Retinal pigment epithelial cell (primary cell): ENCODE measurements at regions not wholly inside any gene's neighbourhood (a gene's known extent, or its start where the extent isn't known, plus 50 kb on each side); places are given as distances from the start of the nearest gene placed in this dataset.

Experiments used
- DNase-seq: peaks from one replicate; pipeline ENCODE4 v3.0.0-alpha.2; 2010; ENCODE audit warnings: low read depth
- H3K4me3 ChIP-seq: 2 replicates; pipeline ENCODE4 v1.5.1; 2011; ENCODE audit warnings: mild to moderate bottlenecking, low read length, control low read depth, moderate library complexity
- TF ChIP-seq, protein P1 (sequence below): conservative IDR thresholded peaks from 2 replicates; pipeline ENCODE4 v1.5.1; 2011; ENCODE audit warnings: low read depth, low read length, control low read depth, inconsistent platforms

DNA sequence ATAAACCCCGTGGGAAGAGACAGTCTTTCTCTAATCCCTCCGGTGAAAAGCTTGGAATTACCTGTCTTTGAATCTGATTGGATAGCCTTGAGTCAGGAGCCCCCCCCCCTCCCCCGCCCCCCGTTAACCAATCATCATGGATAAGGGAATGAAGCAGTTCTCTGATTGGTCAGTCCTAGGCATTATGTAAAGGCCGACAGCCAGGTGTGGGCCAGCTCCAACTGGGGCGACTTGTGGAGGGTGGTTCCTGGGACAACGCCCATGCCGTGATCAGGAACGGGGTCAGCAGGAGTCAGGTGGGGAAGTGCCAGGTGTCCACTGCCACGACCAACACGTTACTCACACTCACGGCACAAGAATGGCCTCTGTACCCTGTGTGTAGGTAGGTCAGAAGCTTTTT lies 406.8 kb upstream of the SULF2 start:
- TF ChIP-seq, protein P1, sequence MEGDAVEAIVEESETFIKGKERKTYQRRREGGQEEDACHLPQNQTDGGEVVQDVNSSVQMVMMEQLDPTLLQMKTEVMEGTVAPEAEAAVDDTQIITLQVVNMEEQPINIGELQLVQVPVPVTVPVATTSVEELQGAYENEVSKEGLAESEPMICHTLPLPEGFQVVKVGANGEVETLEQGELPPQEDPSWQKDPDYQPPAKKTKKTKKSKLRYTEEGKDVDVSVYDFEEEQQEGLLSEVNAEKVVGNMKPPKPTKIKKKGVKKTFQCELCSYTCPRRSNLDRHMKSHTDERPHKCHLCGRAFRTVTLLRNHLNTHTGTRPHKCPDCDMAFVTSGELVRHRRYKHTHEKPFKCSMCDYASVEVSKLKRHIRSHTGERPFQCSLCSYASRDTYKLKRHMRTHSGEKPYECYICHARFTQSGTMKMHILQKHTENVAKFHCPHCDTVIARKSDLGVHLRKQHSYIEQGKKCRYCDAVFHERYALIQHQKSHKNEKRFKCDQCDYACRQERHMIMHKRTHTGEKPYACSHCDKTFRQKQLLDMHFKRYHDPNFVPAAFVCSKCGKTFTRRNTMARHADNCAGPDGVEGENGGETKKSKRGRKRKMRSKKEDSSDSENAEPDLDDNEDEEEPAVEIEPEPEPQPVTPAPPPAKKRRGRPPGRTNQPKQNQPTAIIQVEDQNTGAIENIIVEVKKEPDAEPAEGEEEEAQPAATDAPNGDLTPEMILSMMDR, result no peak
- DNase-seq, result no peak
- no peak overlapping the region for H3K4me3 ChIP-seq

DNA sequence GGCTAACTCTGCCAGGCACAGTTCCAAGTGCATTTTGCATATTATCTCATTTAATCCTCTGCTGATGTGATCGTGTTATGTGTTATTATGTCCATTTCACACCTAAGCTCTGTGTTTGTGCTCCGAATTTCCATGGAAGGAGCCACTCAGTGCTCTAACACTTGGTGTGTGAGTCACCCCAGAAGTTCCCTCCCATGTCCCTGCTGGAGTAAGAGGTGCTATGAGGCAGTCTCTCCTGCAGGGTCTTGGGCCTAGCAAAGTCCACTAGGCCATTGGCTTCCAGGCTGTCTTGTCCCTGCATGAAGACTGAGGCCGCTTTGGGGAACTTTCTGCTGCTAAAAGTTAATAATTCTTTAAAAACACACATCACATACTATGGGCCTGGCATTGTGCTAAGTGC lies 405.9 kb upstream of the SULF2 start:
- DNase-seq, result no peak
- TF ChIP-seq, protein P1, result no peak
- no peak overlapping the region for H3K4me3 ChIP-seq

DNA sequence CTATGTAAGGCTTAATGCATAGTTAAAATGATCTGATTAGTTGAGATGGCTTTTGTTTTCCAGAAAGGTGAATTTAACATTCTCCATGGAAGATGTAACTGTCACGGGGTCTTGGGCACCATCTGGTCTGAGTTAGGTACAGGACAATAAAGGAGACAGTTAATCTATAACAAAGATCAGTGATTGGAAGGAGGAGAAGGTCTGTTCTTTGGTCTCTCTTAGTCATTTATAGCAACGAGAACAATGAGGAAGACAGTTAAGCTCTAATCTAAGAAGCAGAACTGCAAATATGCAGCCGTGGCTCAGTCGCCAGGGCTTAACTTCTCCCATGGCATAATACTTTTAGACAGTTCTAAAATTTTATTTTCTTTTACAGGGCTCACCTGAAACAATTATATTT lies 405.5 kb upstream of the SULF2 start:
- H3K4me3 ChIP-seq, result no peak overlapping the region
- TF ChIP-seq, protein P1, result no peak
- no peak for DNase-seq

DNA sequence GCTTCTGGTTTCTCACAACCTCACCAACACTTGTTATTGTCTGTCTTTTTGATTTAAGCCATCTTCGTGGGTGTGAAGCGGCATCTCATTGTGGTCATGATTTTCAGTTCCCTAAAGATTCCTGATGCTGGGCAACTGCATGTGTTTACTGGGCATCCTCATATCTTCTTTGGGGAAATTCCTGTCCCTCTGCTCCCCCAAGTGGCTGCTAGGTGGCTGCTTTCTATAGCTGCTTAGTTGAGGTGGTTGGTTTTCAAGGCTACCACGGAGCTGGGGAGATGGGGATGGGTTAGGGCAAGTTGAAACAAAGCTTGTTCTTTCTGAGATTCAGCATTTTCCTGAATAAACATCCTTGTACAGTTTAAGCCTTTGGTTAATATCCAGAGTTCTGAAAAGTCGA lies 403.9 kb upstream of the SULF2 start:
- H3K4me3 ChIP-seq, result no peak overlapping the region
- DNase-seq, result no peak
- TF ChIP-seq, protein P1, result peak; percentile 51

DNA sequence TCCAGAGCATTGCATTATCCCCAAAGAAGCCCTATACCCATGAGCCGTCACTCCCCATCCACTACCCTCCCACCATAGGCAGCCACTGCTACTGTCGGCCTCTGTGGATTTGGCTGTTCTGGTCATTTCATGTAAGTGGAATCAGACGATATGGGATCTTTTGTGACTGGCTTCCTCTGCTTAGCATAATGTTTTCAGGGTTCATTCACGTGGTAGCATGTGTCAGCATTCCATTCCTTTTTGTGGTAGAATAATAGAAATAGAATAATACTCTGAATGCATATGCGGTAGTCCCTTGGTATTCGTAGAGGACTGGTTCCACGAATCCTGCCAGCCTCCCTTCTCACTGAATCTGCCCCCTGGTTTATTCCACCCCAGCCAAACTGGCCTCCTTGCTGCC lies 402.6 kb upstream of the SULF2 start:
- TF ChIP-seq, protein P1, result no peak
- no peak for DNase-seq
- no peak overlapping the region for H3K4me3 ChIP-seq

DNA sequence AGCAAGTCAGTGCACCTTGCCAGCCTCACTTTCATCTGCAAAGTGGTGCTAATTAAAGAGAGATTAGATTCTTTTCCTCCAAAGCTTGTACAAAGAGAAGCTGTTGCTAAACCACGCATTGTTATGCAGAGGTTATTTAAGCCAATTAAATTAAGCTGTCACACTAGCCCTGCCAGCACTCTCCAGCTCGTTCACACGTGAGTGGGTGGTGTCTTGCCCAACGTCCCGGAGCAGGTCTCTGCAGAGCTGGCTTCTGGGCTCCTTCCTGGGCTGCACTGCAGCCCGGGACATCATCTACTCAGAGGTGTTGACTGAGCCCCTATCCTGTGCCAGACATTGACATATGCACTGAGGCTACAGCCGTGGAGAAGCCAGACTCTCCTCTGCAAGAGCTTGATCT lies 401.6 kb upstream of the SULF2 start:
- no peak overlapping the region for H3K4me3 ChIP-seq
- TF ChIP-seq, protein P1, result no peak
- peak; percentile 68 for DNase-seq

DNA sequence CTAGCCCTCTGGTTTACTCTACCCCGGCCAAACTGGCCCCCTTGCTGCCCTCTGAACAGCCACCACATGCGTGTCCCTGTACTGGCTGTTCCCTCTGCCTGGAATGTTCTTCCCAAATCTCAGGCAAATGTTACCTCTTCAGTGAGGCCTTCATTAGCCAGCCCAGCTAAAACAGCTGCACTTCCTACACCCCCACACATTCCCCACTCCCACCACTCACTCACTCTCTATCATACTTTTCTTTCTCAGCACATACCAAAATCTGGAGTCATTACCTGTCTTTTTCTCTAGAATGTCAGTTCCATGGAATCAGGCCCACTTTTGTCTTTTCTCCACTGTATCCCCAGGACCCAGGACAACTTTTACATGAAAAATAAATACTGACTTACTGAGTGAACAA lies 401.2 kb upstream of the SULF2 start:
- H3K4me3 ChIP-seq, result no peak overlapping the region
- DNase-seq, result no peak
- TF ChIP-seq, protein P1, result no peak
